ENCODE measurements at regions not wholly inside any gene's neighbourhood (a gene's known extent, or its start where the extent isn't known, plus 50 kb on each side); places are given as distances from the start of the nearest gene placed in this dataset.
"Not testable (repeated sequence)": the region's sequence is repeated elsewhere in the genome, so short reads cannot be mapped to it uniquely, and the experiment has no call there.

DNA sequence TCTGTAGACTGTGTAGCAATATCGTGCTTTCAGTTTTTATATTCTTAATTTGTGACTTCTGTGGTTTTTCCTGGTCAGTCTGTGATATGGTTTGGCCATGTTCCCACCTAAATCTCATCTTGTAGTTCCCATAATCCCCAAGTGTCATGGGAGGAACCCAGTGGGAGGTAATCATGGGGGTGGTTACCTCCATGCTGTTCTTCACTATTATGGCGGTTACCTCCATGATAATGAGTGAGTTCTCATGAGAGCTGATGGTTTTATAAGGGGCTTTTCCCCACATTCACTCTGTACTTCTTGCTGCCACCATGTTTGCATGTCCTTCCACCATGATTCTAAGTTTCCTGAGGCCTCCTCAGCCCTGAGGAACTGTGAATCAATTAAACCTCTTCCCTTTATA, 169.8 kb downstream of the LEPR start:
- Mint-ChIP-seq H3K27ac (no peak overlapping the region), H3K36me3 (no peaks in the 10 kb centered on the region), H3K4me3 (no peak overlapping the region), H3K27me3 (no peaks in the 10 kb centered on the region), H3K9me3 (no peaks in the 10 kb centered on the region), H3K4me1 (no peaks in the 10 kb centered on the region)
- DNase-seq: no peak
- CTCF ChIA-PET: no interaction called here

- Mint-ChIP-seq H3K4me1 (no peaks in the 10 kb centered on the region), H3K4me3 (no peak overlapping the region), H3K27me3 (no peaks in the 10 kb centered on the region), H3K27ac (no peak overlapping the region), H3K36me3 (no peaks in the 10 kb centered on the region), H3K9me3 (no peaks in the 10 kb centered on the region)
- no peak for DNase-seq
- CTCF ChIA-PET: no interaction called here
Measured at GRCh38 chr1:65593516-65593915, 173.0 kb downstream of the LEPR start.

- Mint-ChIP-seq H3K4me1 (no peaks in the 10 kb centered on the region), H3K4me3 (no peak overlapping the region), H3K27ac (no peak overlapping the region), H3K9me3 (no peaks in the 10 kb centered on the region), H3K36me3 (no peaks in the 10 kb centered on the region), H3K27me3 (no peaks in the 10 kb centered on the region)
- no peak for DNase-seq
- CTCF ChIA-PET: no interaction called here
Measured at GRCh38 chr1:65595724-65596123, 175.3 kb downstream of the LEPR start.

DNA sequence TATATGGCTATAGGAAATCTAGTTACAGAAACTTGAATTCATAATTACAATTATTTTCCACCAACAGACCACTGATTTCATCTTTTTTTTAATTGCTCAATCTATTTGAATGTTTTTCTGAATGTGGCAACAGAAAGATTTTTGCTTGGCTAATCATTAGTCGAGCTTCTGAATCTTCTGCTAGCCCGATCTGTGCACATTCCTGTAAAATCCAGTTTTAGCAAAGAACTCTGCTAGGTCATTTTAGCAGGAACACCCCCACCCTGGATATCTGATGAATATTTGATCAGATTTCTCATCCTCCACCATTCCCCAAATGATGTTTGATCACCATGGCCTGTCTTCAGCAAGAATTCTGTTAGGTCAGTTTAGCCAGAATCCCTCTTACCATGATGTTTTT, 176.3 kb downstream of the LEPR start:
- H3K27ac Mint-ChIP-seq: no peak overlapping the region
- no peaks in the 10 kb centered on the region for H3K4me1 Mint-ChIP-seq
- no peaks in the 10 kb centered on the region for H3K9me3 Mint-ChIP-seq
- H3K4me3 Mint-ChIP-seq: no peak overlapping the region
- H3K27me3 Mint-ChIP-seq: no peaks in the 10 kb centered on the region
- CTCF ChIA-PET: no interaction called here
- no peak for DNase-seq
- H3K36me3 Mint-ChIP-seq: no peaks in the 10 kb centered on the region

DNA sequence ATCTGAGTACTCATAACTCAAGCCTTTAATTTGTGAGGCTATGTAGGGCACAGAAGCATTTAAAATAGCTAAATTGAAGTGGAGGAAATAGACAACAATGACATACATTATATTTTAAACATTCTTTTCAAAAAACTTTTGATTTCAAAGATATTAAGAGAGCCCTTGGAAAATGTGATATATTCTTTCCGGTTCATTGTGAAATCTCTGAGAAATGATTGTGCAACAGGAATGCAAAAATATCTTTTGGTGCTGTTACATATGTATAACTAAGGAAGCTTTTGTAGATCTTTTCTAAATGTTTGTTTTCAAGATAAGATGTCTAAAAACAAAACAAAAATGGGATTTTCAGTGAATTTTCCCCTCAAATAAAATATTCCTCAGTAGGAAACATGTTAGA, 185.2 kb downstream of the LEPR start:
- DNase-seq: no peak
- no peak overlapping the region for H3K27ac Mint-ChIP-seq
- H3K27me3 Mint-ChIP-seq: no peaks in the 10 kb centered on the region
- no peak overlapping the region for H3K4me3 Mint-ChIP-seq
- H3K36me3 Mint-ChIP-seq: no peaks in the 10 kb centered on the region
- CTCF ChIA-PET: no interaction called here
- H3K4me1 Mint-ChIP-seq: no peaks in the 10 kb centered on the region
- no peaks in the 10 kb centered on the region for H3K9me3 Mint-ChIP-seq

GRCh38 chr1:65606426-65606825, 186.0 kb downstream of the LEPR start:
- H3K9me3 Mint-ChIP-seq: no peaks in the 10 kb centered on the region
- H3K4me3 Mint-ChIP-seq: no peak overlapping the region
- H3K27me3 Mint-ChIP-seq: no peaks in the 10 kb centered on the region
- H3K27ac Mint-ChIP-seq: no peak overlapping the region
- no peaks in the 10 kb centered on the region for H3K36me3 Mint-ChIP-seq
- CTCF ChIA-PET: no interaction called here
- DNase-seq: no peak
- no peaks in the 10 kb centered on the region for H3K4me1 Mint-ChIP-seq

GRCh38 chr1:65613884-65614283, 178.8 kb upstream of the PDE4B start:
- no peaks in the 10 kb centered on the region for H3K27me3 Mint-ChIP-seq
- H3K9me3 Mint-ChIP-seq: no peaks in the 10 kb centered on the region
- DNase-seq: no peak
- H3K27ac Mint-ChIP-seq: no peak overlapping the region
- CTCF ChIA-PET: no interaction called here
- no peak overlapping the region for H3K4me3 Mint-ChIP-seq
- no peaks in the 10 kb centered on the region for H3K36me3 Mint-ChIP-seq
- no peaks in the 10 kb centered on the region for H3K4me1 Mint-ChIP-seq

DNA sequence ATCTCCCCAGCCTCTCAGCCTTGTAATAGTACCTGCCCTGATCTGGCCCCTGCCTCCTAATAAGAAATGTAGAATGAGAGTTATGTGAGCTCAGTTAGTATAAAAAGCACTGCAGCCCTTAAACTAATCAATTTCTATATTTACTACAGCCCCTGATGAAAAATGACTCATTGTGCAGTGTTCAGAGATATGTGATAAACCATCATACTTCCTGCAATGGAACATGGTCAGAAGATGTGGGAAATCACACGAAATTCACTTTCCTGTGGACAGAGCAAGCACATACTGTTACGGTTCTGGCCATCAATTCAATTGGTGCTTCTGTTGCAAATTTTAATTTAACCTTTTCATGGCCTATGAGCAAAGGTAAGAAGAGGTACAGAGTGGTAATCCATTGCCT, 176.8 kb upstream of the PDE4B start:
- H3K27ac Mint-ChIP-seq: no peak overlapping the region
- H3K36me3 Mint-ChIP-seq: no peaks in the 10 kb centered on the region
- DNase-seq: no peak
- CTCF ChIA-PET: no interaction called here
- no peaks in the 10 kb centered on the region for H3K27me3 Mint-ChIP-seq
- no peaks in the 10 kb centered on the region for H3K9me3 Mint-ChIP-seq
- H3K4me3 Mint-ChIP-seq: no peak overlapping the region
- no peaks in the 10 kb centered on the region for H3K4me1 Mint-ChIP-seq

DNA sequence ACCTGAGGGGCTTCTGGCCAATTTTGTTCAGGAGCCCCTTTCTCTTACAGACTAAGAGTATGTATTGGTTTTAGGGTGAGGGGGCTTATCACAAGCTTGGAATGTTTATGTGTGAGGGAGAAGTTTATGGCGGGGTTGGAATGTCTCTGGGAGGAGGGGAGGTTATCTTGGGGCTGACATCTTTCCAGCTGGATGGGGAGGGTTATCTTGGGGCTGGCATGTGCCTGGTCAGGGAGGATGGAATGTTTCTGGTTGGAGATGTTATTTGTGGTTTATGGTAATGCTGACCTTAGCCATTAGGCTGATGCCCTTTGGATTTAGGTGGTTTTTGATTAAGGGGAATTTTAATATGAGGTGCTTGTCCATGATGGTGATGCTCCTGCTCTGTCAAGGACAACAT, 171.0 kb upstream of the PDE4B start:
- DNase-seq, H3K4me1 Mint-ChIP-seq, CTCF ChIA-PET, H3K27me3 Mint-ChIP-seq, H3K27ac Mint-ChIP-seq, H3K9me3 Mint-ChIP-seq, H3K4me3 Mint-ChIP-seq, H3K36me3 Mint-ChIP-seq: not testable (repeated sequence)

DNA sequence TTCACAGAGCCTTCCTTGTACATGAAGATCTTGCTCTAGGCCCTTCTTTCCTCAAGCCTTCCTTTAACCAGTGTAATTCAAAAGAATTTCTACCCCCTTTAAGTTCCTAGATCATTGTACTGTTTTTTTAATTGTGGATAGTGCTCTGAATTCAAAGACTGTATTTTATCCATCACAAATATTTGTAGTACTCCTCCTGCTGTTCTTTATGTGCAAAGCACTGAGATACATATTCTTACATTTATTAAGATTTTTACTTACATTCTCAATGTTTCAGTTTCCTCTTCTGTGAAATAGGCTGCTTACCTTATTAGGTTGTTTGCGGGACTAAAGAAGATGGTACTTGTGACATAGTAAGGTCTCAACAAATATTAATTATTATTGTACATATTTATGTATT, 168.8 kb upstream of the PDE4B start:
- Mint-ChIP-seq H3K9me3 (no peaks in the 10 kb centered on the region), H3K27ac (no peak overlapping the region), H3K4me3 (no peak overlapping the region), H3K4me1 (no peaks in the 10 kb centered on the region), H3K36me3 (no peaks in the 10 kb centered on the region), H3K27me3 (no peaks in the 10 kb centered on the region)
- DNase-seq: no peak
- CTCF ChIA-PET: no interaction called here

DNA sequence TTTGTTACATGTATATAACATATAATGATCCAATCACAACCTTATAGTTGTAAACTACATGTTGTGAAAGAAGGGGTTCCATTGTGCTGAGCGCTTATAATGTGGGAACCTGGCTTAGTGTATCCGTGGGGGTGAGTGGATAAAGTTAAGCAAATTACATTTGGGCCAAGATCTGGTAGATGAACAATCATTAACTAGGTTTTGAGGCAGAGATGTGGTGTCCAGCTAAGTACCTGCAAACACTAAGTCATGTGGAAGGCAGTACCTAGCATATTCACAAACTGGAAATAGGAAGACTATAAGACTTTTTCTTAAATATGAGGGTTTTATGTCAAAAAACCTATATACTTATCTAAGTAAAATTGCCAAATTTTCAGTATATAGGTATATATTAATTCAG, 167.2 kb upstream of the PDE4B start:
- Mint-ChIP-seq H3K27ac (no peak overlapping the region), H3K4me3 (no peak overlapping the region), H3K9me3 (no peaks in the 10 kb centered on the region), H3K4me1 (no peaks in the 10 kb centered on the region), H3K27me3 (no peaks in the 10 kb centered on the region), H3K36me3 (no peaks in the 10 kb centered on the region)
- DNase-seq: no peak
- CTCF ChIA-PET: no interaction called here

DNA sequence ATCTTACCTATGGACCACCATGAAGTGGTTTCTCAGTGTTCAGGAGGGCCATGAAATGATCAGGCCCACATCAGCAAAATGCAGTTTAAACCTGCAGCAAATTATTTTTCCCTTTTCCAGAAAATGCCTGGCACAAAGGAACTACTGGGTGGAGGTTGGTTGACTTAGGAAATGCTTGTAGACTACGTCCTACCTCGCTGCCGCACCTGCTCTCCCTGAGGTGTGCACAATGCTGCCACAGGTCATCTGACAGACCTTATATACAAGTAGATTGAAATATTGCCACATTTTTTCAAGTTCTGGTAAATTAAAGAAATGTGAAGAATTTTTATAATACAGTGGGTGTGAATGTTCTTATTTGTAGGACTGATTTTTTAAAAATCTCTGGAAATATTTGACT, 166.7 kb upstream of the PDE4B start:
- DNase-seq: no peak
- Mint-ChIP-seq H3K4me3 (no peak overlapping the region), H3K36me3 (no peaks in the 10 kb centered on the region), H3K4me1 (no peaks in the 10 kb centered on the region), H3K27me3 (no peaks in the 10 kb centered on the region), H3K27ac (no peak overlapping the region), H3K9me3 (no peaks in the 10 kb centered on the region)
- CTCF ChIA-PET: no interaction called here

DNA sequence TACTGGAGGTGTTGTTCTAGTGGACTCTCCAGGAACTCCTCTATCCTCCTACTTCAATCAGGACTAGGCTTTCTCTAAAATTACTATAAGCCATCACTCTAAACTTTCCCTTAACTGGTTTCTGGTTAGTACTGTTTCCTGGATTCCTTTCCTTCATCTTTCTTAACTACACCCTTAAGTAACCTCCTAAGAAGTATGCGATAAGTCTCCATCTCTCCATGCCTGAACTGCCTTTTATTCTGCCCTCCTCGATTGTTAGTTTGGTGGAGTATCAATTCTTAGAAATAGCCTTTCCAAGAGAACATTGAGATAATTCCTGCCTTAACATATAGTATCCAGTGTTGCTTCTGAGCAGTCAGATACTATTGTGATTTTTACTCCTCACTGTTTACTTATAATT, 162.9 kb upstream of the PDE4B start:
- Mint-ChIP-seq H3K27me3 (no peaks in the 10 kb centered on the region), H3K4me1 (no peaks in the 10 kb centered on the region), H3K36me3 (no peaks in the 10 kb centered on the region), H3K9me3 (no peaks in the 10 kb centered on the region), H3K4me3 (no peak overlapping the region), H3K27ac (no peak overlapping the region)
- DNase-seq: no peak
- CTCF ChIA-PET: no interaction called here

DNA sequence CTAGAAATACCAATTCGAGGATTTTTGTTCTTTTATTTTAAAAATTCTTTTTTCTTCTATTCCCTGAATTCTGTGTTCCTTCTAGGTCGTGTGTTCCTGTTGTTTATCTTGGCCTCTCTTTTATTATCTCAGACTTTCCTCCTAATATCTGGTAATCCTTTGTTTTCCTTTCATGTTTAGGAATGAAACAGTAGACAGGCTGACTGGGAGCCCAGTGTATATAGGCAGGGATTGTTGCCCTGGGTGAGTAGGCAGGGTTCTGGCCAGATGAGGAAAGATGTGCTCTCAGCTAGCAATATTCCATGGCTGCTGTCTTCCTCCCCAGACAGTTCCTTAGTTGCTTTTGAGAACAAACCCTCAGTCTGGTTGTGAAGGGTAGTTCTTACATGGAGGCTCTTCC, 161.8 kb upstream of the PDE4B start:
- Mint-ChIP-seq H3K36me3 (no peaks in the 10 kb centered on the region), H3K27me3 (no peaks in the 10 kb centered on the region), H3K4me1 (no peaks in the 10 kb centered on the region), H3K4me3 (no peak overlapping the region), H3K27ac (no peak overlapping the region), H3K9me3 (no peaks in the 10 kb centered on the region)
- no peak for DNase-seq
- CTCF ChIA-PET: no interaction called here

DNA sequence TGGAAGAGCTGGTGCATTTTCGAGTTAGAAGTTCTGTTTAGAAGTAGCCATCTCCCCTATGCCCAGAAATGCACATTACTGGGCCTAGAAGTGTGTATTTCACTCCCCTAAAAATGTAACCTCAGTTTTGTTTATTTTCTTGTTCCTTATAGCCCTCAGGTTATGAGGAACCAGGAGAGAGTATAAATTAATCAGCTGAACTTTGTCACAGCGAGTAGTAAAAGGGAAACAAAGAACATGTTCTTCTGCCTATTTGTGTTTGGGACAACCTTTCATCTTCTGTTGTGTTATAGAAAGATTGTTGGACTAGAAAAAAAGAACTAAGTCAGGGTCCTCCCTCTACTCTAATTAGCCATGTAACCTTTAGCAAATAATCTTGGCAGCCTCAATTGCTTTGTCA, 160.5 kb upstream of the PDE4B start:
- Mint-ChIP-seq H3K27ac (no peak overlapping the region), H3K9me3 (no peaks in the 10 kb centered on the region), H3K36me3 (no peaks in the 10 kb centered on the region), H3K4me3 (no peak overlapping the region), H3K4me1 (no peaks in the 10 kb centered on the region), H3K27me3 (no peaks in the 10 kb centered on the region)
- CTCF ChIA-PET: no interaction called here
- DNase-seq: no peak

DNA sequence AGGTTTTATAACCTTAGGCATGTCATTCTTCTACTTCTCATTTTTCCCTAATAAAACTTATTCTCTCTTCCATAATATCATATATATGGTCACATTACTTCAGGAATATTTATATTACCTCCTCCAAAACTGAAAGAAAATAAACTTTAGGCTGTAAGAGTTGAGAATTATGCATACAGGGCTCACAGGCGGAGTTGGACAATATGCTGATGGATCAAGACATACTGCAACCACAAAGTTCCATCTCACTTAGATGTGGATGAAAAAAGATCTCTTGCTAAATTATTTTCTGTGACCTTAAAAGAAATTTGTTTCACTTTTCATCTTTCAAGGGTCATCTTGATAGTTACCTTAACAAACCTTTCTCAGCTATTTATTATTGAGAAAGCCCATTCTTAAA, 152.6 kb upstream of the PDE4B start:
- no peaks in the 10 kb centered on the region for H3K9me3 Mint-ChIP-seq
- H3K27ac Mint-ChIP-seq: no peak overlapping the region
- no peak for DNase-seq
- no peaks in the 10 kb centered on the region for H3K4me1 Mint-ChIP-seq
- CTCF ChIA-PET: no interaction called here
- no peaks in the 10 kb centered on the region for H3K36me3 Mint-ChIP-seq
- no peaks in the 10 kb centered on the region for H3K27me3 Mint-ChIP-seq
- no peak overlapping the region for H3K4me3 Mint-ChIP-seq
